RPMI8226 (cell line): ENCODE measurements at regions not wholly inside any gene's neighbourhood (a gene's known extent, or its start where the extent isn't known, plus 50 kb on each side); places are given as distances from the start of the nearest gene placed in this dataset.
"Not testable (repeated sequence)": the region's sequence is repeated elsewhere in the genome, so short reads cannot be mapped to it uniquely, and the experiment has no call there.

ENCODE experiments used
- DNase-seq: peaks from one replicate; pipeline ENCODE4 v3.0.0-alpha.2; 2015

- DNase-seq = no peak
Measured at GRCh38 chr15:36008719-36009118, 462.8 kb upstream of the DPH6 start.

- no peak for DNase-seq
Measured at GRCh38 chr15:36024031-36024688, 478.2 kb upstream of the DPH6 start.

- DNase-seq = no peak
Measured at GRCh38 chr15:36026627-36027283, 480.8 kb upstream of the DPH6 start.

- no peak for DNase-seq
Measured at GRCh38 chr15:36029606-36030210, 483.7 kb upstream of the DPH6 start.

GRCh38 chr15:36039996-36040572, 494.1 kb upstream of the DPH6 start:
- DNase-seq = no peak

- DNase-seq = not testable (repeated sequence)
Measured at GRCh38 chr15:36047018-36047716, 501.2 kb upstream of the DPH6 start.

GRCh38 chr15:36050899-36051298, 504.9 kb upstream of the DPH6 start:
- DNase-seq = no peak

GRCh38 chr15:36052641-36053040, 506.7 kb upstream of the DPH6 start:
- DNase-seq = not testable (repeated sequence)

- DNase-seq = no peak
Measured at GRCh38 chr15:36053746-36054145, 507.8 kb upstream of the DPH6 start.

GRCh38 chr15:36059596-36059995, 513.6 kb upstream of the DPH6 start:
- DNase-seq = no peak

- DNase-seq = no peak
Measured at GRCh38 chr15:36062357-36062756, 516.4 kb upstream of the DPH6 start.

GRCh38 chr15:36066757-36067156, 512.7 kb upstream of the CDIN1 start:
- no peak for DNase-seq

- no peak for DNase-seq
Measured at GRCh38 chr15:36067483-36068274, 511.7 kb upstream of the CDIN1 start.

- no peak for DNase-seq
Measured at GRCh38 chr15:36075333-36075732, 504.1 kb upstream of the CDIN1 start.

- DNase-seq = no peak
Measured at GRCh38 chr15:36079021-36079420, 500.4 kb upstream of the CDIN1 start.

GRCh38 chr15:36080759-36081158, 498.7 kb upstream of the CDIN1 start:
- no peak for DNase-seq

GRCh38 chr15:36090286-36090946, 489.0 kb upstream of the CDIN1 start:
- no peak for DNase-seq

GRCh38 chr15:36106640-36107335, 472.6 kb upstream of the CDIN1 start:
- DNase-seq = no peak

GRCh38 chr15:36108541-36108940, 470.9 kb upstream of the CDIN1 start:
- DNase-seq = no peak

- no peak for DNase-seq
Measured at GRCh38 chr15:36109943-36110658, 469.3 kb upstream of the CDIN1 start.

GRCh38 chr15:36110659-36110993, 468.8 kb upstream of the CDIN1 start:
- DNase-seq = no peak
